Fibroblast of pulmonary artery (primary cell): ENCODE measurements at regions not wholly inside any gene's neighbourhood (a gene's known extent, or its start where the extent isn't known, plus 50 kb on each side); places are given as distances from the start of the nearest gene placed in this dataset.

ENCODE experiments used
- DNase-seq: peaks from one replicate; pipeline ENCODE4 v3.0.0-alpha.2; 2010; ENCODE audit warnings: low read depth
- H3K4me3 ChIP-seq: replicated peaks from 2 replicates; pipeline ENCODE4 v1.5.1; 2011; ENCODE audit warnings: low read depth, mild to moderate bottlenecking, control low read depth, low read length, moderate library complexity
- CTCF ChIP-seq: IDR thresholded peaks from 2 replicates; pipeline ENCODE4 v1.5.1; 2011; ENCODE audit warnings: mild to moderate bottlenecking, control low read depth, low read length, inconsistent platforms; ENCODE audit errors: missing control alignments

- no peak for DNase-seq
- TF ChIP-seq CTCF, result no peak
- H3K4me3 ChIP-seq, result no peak overlapping the region
Observed at GRCh38 chr12:93167331-93167730, 210.4 kb upstream of the NUDT4 start.

GRCh38 chr12:93167841-93168492 lies 209.8 kb upstream of the NUDT4 start:
- no peak for DNase-seq
- TF ChIP-seq CTCF, result no peak

GRCh38 chr12:93168751-93169150 lies 209.0 kb upstream of the NUDT4 start:
- no peak for DNase-seq
- no peak overlapping the region for H3K4me3 ChIP-seq
- TF ChIP-seq CTCF, result no peak

More at GRCh38 chr12:93167841-93168492, 209.8 kb upstream of the NUDT4 start:
- peak overlapping the region; percentile 56 for H3K4me3 ChIP-seq

GRCh38 chr12:93169536-93169935 lies 208.2 kb upstream of the NUDT4 start:
- no peak for DNase-seq
- H3K4me3 ChIP-seq, result no peak overlapping the region
- no peak for TF ChIP-seq CTCF

GRCh38 chr12:93170928-93171327 lies 206.8 kb upstream of the NUDT4 start:
- no peak for DNase-seq
- H3K4me3 ChIP-seq, result no peak overlapping the region
- no peak for TF ChIP-seq CTCF

- no peak for TF ChIP-seq CTCF
- DNase-seq, result no peak
- H3K4me3 ChIP-seq, result no peak overlapping the region
Observed at GRCh38 chr12:93173178-93173957, 204.4 kb upstream of the NUDT4 start.
